NCI-H226 (cell line): ENCODE measurements at regions not wholly inside any gene's neighbourhood (a gene's known extent, or its start where the extent isn't known, plus 50 kb on each side); places are given as distances from the start of the nearest gene placed in this dataset.

Experiments
- DNase-seq: peaks from one replicate; pipeline ENCODE4 v3.0.0-alpha.2; 2015

DNA sequence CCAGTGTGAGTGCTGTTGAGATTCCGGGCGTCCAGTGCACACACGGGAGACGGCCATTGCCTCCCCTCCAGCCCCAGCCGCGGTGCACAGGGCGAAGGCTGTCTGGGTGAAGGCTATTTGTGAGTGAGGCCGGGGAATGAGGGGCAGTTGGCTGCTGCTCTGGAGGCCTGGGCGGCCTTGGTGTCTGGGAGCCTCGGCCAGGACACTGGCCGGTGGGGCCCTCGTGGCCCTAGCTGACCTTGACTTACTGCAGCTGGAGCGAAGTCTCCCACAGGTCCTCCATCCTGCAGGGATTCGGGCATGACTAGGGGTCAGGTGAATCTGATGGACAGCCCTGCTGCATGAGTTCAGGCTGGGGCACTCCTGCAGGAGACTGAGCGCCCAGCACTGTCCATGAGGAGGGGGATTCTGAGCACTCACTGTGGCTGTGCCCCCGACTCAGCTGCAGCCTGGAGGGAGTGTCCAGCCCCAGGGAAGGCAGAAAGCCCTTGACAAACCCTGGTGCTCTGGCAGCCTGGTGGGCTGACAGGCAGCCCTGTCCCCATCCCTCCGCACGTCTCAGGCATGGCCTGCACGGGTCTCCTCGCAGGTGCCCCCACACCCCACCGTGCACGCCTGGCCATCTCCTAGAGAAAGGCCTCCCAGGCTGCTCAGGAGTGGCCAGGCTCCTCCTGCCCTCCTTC lies 52.7 kb upstream of the FAM20C start:
- DNase-seq = no peak

- no peak for DNase-seq
These were observed 51.4 kb upstream of the FAM20C start for GRCh38 chr7:140996-141395.

- no peak for DNase-seq
These were observed 50.0 kb upstream of the FAM20C start for GRCh38 chr7:142248-142941.
